SU-DHL-6 (cell line): ENCODE measurements at regions not wholly inside any gene's neighbourhood (a gene's known extent, or its start where the extent isn't known, plus 50 kb on each side); places are given as distances from the start of the nearest gene placed in this dataset.

Experiments
- CTCF ChIP-seq: fragments of 200-600 bp; sonication (generic); IDR thresholded peaks from one replicate; pipeline ENCODE4 v1.5.1; 2017; ENCODE audit warnings: antibody characterized with exemption, mild to moderate bottlenecking, low read length, moderate library complexity; ENCODE audit not compliant: insufficient read depth, poor library complexity, severe bottlenecking
- EZH2phosphoT487 ChIP-seq: fragments of 200-600 bp; sonication (generic), shearing (Covaris generic); conservative IDR thresholded peaks from 2 replicates; pipeline ENCODE4 v1.6.1; 2018; ENCODE audit warnings: mild to moderate bottlenecking, antibody characterized with exemption, low read length, moderate library complexity, mixed read lengths

GRCh38 chr5:125113328-125113727, 366.9 kb upstream of the ZNF608 start:
- TF ChIP-seq CTCF (no peak), EZH2phosphoT487 (no peak)
